ENCODE measurements at regions not wholly inside any gene's neighbourhood (a gene's known extent, or its start where the extent isn't known, plus 50 kb on each side); places are given as distances from the start of the nearest gene placed in this dataset.

GRCh38 chr3:45312836-45313493 lies 75.4 kb upstream of the LARS2 start:
- Mint-ChIP-seq H3K4me3 (ENCODE audit: unreplicated experiment) (no peak overlapping the region), H3K27ac (ENCODE audit: unreplicated experiment) (no peak overlapping the region), H3K36me3 (ENCODE audit: unreplicated experiment) (no peaks in the 10 kb centered on the region), H3K9me3 (ENCODE audit: unreplicated experiment) (no peaks in the 10 kb centered on the region), H3K4me1 (ENCODE audit: unreplicated experiment) (no peaks in the 10 kb centered on the region), H3K27me3 (ENCODE audit: unreplicated experiment) (peaks cover 42% of the 10 kb centered on the region)
- no peak for TF ChIP-seq CTCF (IDR thresholded peaks at IDR 0.05)
- peak; percentile 53 for DNase-seq (ENCODE audit: extremely low spot score, unreplicated experiment)

DNA sequence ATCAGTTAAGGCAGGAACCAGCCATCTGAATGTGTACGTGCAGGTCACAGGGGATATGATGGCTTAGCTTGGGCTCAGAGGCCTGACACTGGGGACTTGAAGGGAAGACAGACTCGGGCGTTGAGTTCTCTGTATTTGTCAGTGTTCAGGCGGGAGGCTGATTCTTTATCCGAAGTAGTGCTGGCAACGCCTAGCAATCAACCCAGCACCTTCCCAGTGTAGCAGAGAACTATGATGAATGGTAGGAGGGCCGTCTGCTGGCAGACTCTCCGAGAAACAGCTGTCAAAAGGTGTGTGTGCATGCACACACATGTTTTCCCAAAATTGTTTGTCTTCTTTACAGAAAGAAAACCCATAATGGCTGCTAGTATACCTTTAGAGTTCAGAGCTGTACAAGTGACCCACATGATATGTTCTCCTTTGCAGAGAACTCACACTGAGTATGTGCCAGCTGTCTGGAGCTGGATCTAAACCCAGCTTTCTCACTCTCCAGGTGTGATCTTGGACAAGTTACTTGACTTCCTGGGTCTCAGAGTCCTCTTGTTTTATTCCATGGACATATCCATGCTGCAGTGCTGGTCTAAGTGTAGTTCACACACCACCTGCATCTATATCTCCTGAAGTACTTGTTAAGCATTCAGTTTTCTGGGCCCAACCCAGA lies 74.5 kb upstream of the LARS2 start:
- Mint-ChIP-seq H3K4me3 (ENCODE audit: unreplicated experiment) (no peak overlapping the region), H3K27ac (ENCODE audit: unreplicated experiment) (no peak overlapping the region), H3K27me3 (ENCODE audit: unreplicated experiment) (peaks cover 42% of the 10 kb centered on the region), H3K36me3 (ENCODE audit: unreplicated experiment) (no peaks in the 10 kb centered on the region), H3K4me1 (ENCODE audit: unreplicated experiment) (no peaks in the 10 kb centered on the region), H3K9me3 (ENCODE audit: unreplicated experiment) (no peaks in the 10 kb centered on the region)
- TF ChIP-seq CTCF (IDR thresholded peaks at IDR 0.05): no peak
- DNase-seq (ENCODE audit: extremely low spot score, unreplicated experiment): peak; percentile 38

GRCh38 chr3:45317710-45318109 lies 70.7 kb upstream of the LARS2 start:
- peak; percentile 70 for DNase-seq (ENCODE audit: extremely low spot score, unreplicated experiment)
- Mint-ChIP-seq H3K9me3 (ENCODE audit: unreplicated experiment) (no peaks in the 10 kb centered on the region), H3K4me3 (ENCODE audit: unreplicated experiment) (no peak overlapping the region), H3K27ac (ENCODE audit: unreplicated experiment) (no peak overlapping the region), H3K36me3 (ENCODE audit: unreplicated experiment) (no peaks in the 10 kb centered on the region), H3K4me1 (ENCODE audit: unreplicated experiment) (no peaks in the 10 kb centered on the region), H3K27me3 (ENCODE audit: unreplicated experiment) (peaks cover 39% of the 10 kb centered on the region)
- no peak for TF ChIP-seq CTCF (IDR thresholded peaks at IDR 0.05)

- H3K9me3 Mint-ChIP-seq (ENCODE audit: unreplicated experiment): no peaks in the 10 kb centered on the region
- H3K4me3 Mint-ChIP-seq (ENCODE audit: unreplicated experiment): no peak overlapping the region
- H3K4me1 Mint-ChIP-seq (ENCODE audit: unreplicated experiment): no peaks in the 10 kb centered on the region
- no peak overlapping the region for H3K27ac Mint-ChIP-seq (ENCODE audit: unreplicated experiment)
- no peaks in the 10 kb centered on the region for H3K36me3 Mint-ChIP-seq (ENCODE audit: unreplicated experiment)
- TF ChIP-seq CTCF (IDR thresholded peaks at IDR 0.05): no peak
- peaks cover 33% of the 10 kb centered on the region for H3K27me3 Mint-ChIP-seq (ENCODE audit: unreplicated experiment)
- DNase-seq (ENCODE audit: extremely low spot score, unreplicated experiment): peak; percentile 17
Measured at GRCh38 chr3:45318689-45319088, 69.7 kb upstream of the LARS2 start.

DNA sequence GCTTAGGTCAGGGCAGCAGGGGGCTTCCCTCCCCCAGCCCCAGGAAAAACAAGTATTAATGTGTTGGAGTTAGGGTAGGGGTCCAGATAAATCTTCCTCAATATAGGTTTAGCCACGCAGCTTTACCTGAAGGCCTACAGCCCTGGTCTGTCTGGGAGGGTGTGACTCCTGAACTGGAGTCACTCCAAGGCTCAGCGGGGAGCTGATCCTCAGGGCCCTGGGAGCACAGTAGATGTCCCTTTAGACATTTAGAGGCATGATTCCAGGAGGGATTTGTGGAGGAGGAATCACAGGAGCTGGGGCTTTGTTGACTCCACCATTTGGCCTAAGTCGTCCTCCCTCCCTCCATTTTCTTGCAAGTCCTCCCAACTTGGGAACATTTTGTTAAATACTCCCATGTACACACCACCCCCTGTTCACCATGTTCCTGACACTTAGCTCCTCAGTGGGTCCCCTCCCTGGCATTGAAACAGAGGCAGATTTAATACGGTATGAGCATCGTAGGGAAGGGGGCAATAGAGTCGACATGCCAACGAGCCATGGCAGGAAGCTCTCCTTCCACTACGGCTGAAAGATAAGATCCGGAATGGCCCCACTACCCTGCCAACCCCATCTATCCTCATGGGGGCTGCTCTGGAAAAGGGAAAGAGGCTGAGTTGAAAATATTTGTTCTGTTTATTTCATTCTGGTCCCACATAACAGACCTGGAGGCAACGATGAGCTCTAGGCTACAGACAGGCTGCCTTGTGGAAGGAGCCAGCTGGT lies 69.0 kb upstream of the LARS2 start:
- H3K27me3 Mint-ChIP-seq (ENCODE audit: unreplicated experiment): peaks cover 33% of the 10 kb centered on the region
- H3K4me1 Mint-ChIP-seq (ENCODE audit: unreplicated experiment): no peaks in the 10 kb centered on the region
- peak; percentile 59 for DNase-seq (ENCODE audit: extremely low spot score, unreplicated experiment)
- no peak overlapping the region for H3K4me3 Mint-ChIP-seq (ENCODE audit: unreplicated experiment)
- no peaks in the 10 kb centered on the region for H3K36me3 Mint-ChIP-seq (ENCODE audit: unreplicated experiment)
- TF ChIP-seq CTCF (IDR thresholded peaks at IDR 0.05): no peak
- H3K9me3 Mint-ChIP-seq (ENCODE audit: unreplicated experiment): no peaks in the 10 kb centered on the region
- H3K27ac Mint-ChIP-seq (ENCODE audit: unreplicated experiment): no peak overlapping the region

All from osteocyte (in vitro differentiated cells).